ENCODE measurements at regions not wholly inside any gene's neighbourhood (a gene's known extent, or its start where the extent isn't known, plus 50 kb on each side); places are given as distances from the start of the nearest gene placed in this dataset.

- H3K27me3 ChIP-seq (ENCODE audit: insufficient read depth, low read depth) = no peaks in the 10 kb centered on the region
- no peaks in the 10 kb centered on the region for H3K9me3 ChIP-seq (ENCODE audit: insufficient read depth, low read depth)
- BruUV-seq (replicated peaks) = no TSS peak
- H3F3A ChIP-seq (ENCODE audit: insufficient read depth, low read depth) = no peaks in the 10 kb centered on the region
- intact Hi-C loops (cut with micrococcal nuclease; ENCODE audit: unreplicated experiment) = no loop called here
- no peak for DNase-seq
- H3K4me1 ChIP-seq (replicated peaks; ENCODE audit: insufficient read depth) = no peaks in the 10 kb centered on the region
- TF ChIP-seq, protein P1, sequence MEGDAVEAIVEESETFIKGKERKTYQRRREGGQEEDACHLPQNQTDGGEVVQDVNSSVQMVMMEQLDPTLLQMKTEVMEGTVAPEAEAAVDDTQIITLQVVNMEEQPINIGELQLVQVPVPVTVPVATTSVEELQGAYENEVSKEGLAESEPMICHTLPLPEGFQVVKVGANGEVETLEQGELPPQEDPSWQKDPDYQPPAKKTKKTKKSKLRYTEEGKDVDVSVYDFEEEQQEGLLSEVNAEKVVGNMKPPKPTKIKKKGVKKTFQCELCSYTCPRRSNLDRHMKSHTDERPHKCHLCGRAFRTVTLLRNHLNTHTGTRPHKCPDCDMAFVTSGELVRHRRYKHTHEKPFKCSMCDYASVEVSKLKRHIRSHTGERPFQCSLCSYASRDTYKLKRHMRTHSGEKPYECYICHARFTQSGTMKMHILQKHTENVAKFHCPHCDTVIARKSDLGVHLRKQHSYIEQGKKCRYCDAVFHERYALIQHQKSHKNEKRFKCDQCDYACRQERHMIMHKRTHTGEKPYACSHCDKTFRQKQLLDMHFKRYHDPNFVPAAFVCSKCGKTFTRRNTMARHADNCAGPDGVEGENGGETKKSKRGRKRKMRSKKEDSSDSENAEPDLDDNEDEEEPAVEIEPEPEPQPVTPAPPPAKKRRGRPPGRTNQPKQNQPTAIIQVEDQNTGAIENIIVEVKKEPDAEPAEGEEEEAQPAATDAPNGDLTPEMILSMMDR (conservative IDR thresholded peaks at IDR 0.05) = no peak
- no peak for TF ChIP-seq EZH2 (IDR thresholded peaks at IDR 0.05; ENCODE audit: low read depth)
- no peak overlapping the region for H3K27ac ChIP-seq
- H3K9me2 ChIP-seq (ENCODE audit: insufficient read depth) = no peaks in the 10 kb centered on the region; the same call in 1 of the 2 replicates
- no peak overlapping the region for H3K4me2 ChIP-seq
- ChIA-PET POLR2A (ENCODE audit: unreplicated experiment) (no interaction called here), CTCF (no interaction called here)
- no peak overlapping the region for H3K4me3 ChIP-seq
- H3K36me3 ChIP-seq (ENCODE audit: low read depth) = no peaks in the 10 kb centered on the region
- H4K20me1 ChIP-seq (ENCODE audit: insufficient read depth) = no peaks in the 10 kb centered on the region
- H3K79me2 ChIP-seq (ENCODE audit: low read depth) = no peaks in the 10 kb centered on the region
- H2AFZ ChIP-seq = no peak overlapping the region
Observed at GRCh38 chr1:187909382-187909781, 1080.6 kb downstream of the PLA2G4A start.

GRCh38 chr1:187911820-187912219 lies 1083.1 kb downstream of the PLA2G4A start:
- Histone ChIP-seq H3K4me1 (replicated peaks; ENCODE audit: insufficient read depth) (no peaks in the 10 kb centered on the region), H3K36me3 (ENCODE audit: low read depth) (no peaks in the 10 kb centered on the region), H4K20me1 (ENCODE audit: insufficient read depth) (no peaks in the 10 kb centered on the region)

GRCh38 chr1:187920976-187921375 lies 1092.2 kb downstream of the PLA2G4A start:
- H3K79me2 ChIP-seq (ENCODE audit: low read depth) = no peaks in the 10 kb centered on the region
- intact Hi-C loops (cut with micrococcal nuclease; ENCODE audit: unreplicated experiment) = no loop called here
- no peaks in the 10 kb centered on the region for H3K27me3 ChIP-seq (ENCODE audit: insufficient read depth, low read depth)
- BruUV-seq (replicated peaks) = no TSS peak
- H3K9me2 ChIP-seq (ENCODE audit: insufficient read depth) = no peaks in the 10 kb centered on the region
- H3K27ac ChIP-seq = no peak overlapping the region
- H3K9me3 ChIP-seq (ENCODE audit: insufficient read depth, low read depth) = no peaks in the 10 kb centered on the region
- no peaks in the 10 kb centered on the region for H3K36me3 ChIP-seq (ENCODE audit: low read depth)
- H3K4me2 ChIP-seq = no peak overlapping the region
- no peaks in the 10 kb centered on the region for H4K20me1 ChIP-seq (ENCODE audit: insufficient read depth)
- no peaks in the 10 kb centered on the region for H3F3A ChIP-seq (ENCODE audit: insufficient read depth, low read depth)
- TF ChIP-seq EZH2 (IDR thresholded peaks at IDR 0.05; ENCODE audit: low read depth) = no peak
- TF ChIP-seq, protein P1 (conservative IDR thresholded peaks at IDR 0.05) = no peak
- CTCF ChIA-PET = interaction anchor here (0.6 kb wide), 1 partner anchor 545 kb away, joined by 8 read pairs; no protein-coding TSS in a partner anchor
- H3K4me1 ChIP-seq (replicated peaks; ENCODE audit: insufficient read depth) = no peaks in the 10 kb centered on the region
- H3K4me3 ChIP-seq = no peak overlapping the region
- H2AFZ ChIP-seq = no peak overlapping the region
- no peak for DNase-seq
- POLR2A ChIA-PET (ENCODE audit: unreplicated experiment) = no interaction called here

More at GRCh38 chr1:187911820-187912219, 1083.1 kb downstream of the PLA2G4A start:
- no peak overlapping the region for H2AFZ ChIP-seq
- no peaks in the 10 kb centered on the region; the same call in 1 of the 2 replicates for H3K9me3 ChIP-seq (ENCODE audit: insufficient read depth, low read depth)
- no peak overlapping the region for H3K27ac ChIP-seq
- CTCF ChIA-PET = no interaction called here
- no peak overlapping the region for H3K4me3 ChIP-seq
- H3K4me2 ChIP-seq = no peak overlapping the region
- H3K27me3 ChIP-seq (ENCODE audit: insufficient read depth, low read depth) = no peaks in the 10 kb centered on the region
- BruUV-seq (replicated peaks) = no TSS peak
- no peaks in the 10 kb centered on the region for H3F3A ChIP-seq (ENCODE audit: insufficient read depth, low read depth)
- POLR2A ChIA-PET (ENCODE audit: unreplicated experiment) = no interaction called here
- intact Hi-C loops (cut with micrococcal nuclease; ENCODE audit: unreplicated experiment) = no loop called here
- TF ChIP-seq, protein P1 (conservative IDR thresholded peaks at IDR 0.05) = no peak
- TF ChIP-seq EZH2 (IDR thresholded peaks at IDR 0.05; ENCODE audit: low read depth) = no peak
- H3K9me2 ChIP-seq (ENCODE audit: insufficient read depth) = no peaks in the 10 kb centered on the region; the same call in 1 of the 2 replicates
- no peak for DNase-seq
- H3K79me2 ChIP-seq (ENCODE audit: low read depth) = no peaks in the 10 kb centered on the region

Measured in PC-9 (cell line).